H1 (cell line): ENCODE measurements at regions not wholly inside any gene's neighbourhood (a gene's known extent, or its start where the extent isn't known, plus 50 kb on each side); places are given as distances from the start of the nearest gene placed in this dataset.

Experiments used
- CTBP2 ChIP-seq: IDR thresholded peaks from 2 replicates; pipeline ENCODE4 v1.7.0; 2011; ENCODE audit warnings: borderline replicate concordance, mild to moderate bottlenecking, moderate library complexity, mixed read lengths, low read length; ENCODE audit not compliant: insufficient read depth, insufficient read length
- GABPA ChIP-seq: IDR thresholded peaks from 2 replicates; pipeline ENCODE4 v1.6.1; 2011; ENCODE audit warnings: mild to moderate bottlenecking, low read length, moderate library complexity, borderline replicate concordance; ENCODE audit not compliant: insufficient read depth
- GTF2F1 ChIP-seq: IDR thresholded peaks from 2 replicates; pipeline ENCODE4 v1.6.1; 2012; ENCODE audit warnings: low read depth, low read length, improper control_type of control experiment, borderline replicate concordance
- NANOG ChIP-seq: IDR thresholded peaks from 2 replicates; pipeline ENCODE4 v1.6.1; 2011; ENCODE audit warnings: low read length, low read depth, mild to moderate bottlenecking, inconsistent platforms; ENCODE audit not compliant: insufficient read depth, poor library complexity, severe bottlenecking
- RAD21 ChIP-seq, 2 experiments: IDR thresholded peaks in 1 of 2; conservative IDR thresholded peaks in 1 of 2; 2 replicates each; pipeline ENCODE4 v1.6.1; 2011; ENCODE audit warnings: low read depth in 2 of 2, low read length in 2 of 2, improper control_type of control experiment in 1 of 2, inconsistent platforms in 1 of 2, mild to moderate bottlenecking in 1 of 2, moderate library complexity in 1 of 2
- RBBP5 ChIP-seq: IDR thresholded peaks from 2 replicates; pipeline ENCODE4 v1.7.1; 2012; ENCODE audit warnings: low read depth, mild to moderate bottlenecking, inconsistent platforms, low read length, moderate library complexity, borderline replicate concordance
- SUZ12 ChIP-seq: fragments of 200-600 bp; sonication (generic); IDR thresholded peaks from 2 replicates; pipeline ENCODE4 v1.6.1; 2012; ENCODE audit warnings: mild to moderate bottlenecking, inconsistent platforms, low read length, moderate library complexity, mixed read lengths
- TF ChIP-seq, protein P1 (sequence below): fragments of 300-600 bp; sonication (generic); IDR thresholded peaks from 2 replicates; pipeline ENCODE4 v1.7.1; 2012; ENCODE audit warnings: low read length, moderate library complexity, mild to moderate bottlenecking, inconsistent platforms; ENCODE audit not compliant: insufficient replicate concordance

DNA sequence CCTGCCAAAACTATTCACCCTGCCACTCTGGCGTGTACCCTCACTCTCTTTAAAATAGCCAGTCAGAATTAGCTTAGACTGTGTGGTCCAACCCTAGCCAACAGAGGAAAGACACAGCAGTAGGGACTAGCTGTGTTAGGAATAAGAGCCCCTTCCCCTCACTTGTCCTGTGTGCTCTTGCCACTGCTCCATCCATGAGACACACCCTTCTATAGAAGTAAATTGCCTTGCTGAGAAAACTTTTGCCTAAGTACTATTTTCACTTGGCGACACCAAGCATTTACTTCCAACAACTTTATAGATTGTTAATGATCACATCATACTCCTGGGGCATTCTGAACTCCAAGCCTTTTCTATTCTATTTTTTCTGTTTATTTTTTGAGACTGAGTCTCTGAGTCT is 170.2 kb upstream of the TRIM24 start (continued):
- TF ChIP-seq, protein P1, sequence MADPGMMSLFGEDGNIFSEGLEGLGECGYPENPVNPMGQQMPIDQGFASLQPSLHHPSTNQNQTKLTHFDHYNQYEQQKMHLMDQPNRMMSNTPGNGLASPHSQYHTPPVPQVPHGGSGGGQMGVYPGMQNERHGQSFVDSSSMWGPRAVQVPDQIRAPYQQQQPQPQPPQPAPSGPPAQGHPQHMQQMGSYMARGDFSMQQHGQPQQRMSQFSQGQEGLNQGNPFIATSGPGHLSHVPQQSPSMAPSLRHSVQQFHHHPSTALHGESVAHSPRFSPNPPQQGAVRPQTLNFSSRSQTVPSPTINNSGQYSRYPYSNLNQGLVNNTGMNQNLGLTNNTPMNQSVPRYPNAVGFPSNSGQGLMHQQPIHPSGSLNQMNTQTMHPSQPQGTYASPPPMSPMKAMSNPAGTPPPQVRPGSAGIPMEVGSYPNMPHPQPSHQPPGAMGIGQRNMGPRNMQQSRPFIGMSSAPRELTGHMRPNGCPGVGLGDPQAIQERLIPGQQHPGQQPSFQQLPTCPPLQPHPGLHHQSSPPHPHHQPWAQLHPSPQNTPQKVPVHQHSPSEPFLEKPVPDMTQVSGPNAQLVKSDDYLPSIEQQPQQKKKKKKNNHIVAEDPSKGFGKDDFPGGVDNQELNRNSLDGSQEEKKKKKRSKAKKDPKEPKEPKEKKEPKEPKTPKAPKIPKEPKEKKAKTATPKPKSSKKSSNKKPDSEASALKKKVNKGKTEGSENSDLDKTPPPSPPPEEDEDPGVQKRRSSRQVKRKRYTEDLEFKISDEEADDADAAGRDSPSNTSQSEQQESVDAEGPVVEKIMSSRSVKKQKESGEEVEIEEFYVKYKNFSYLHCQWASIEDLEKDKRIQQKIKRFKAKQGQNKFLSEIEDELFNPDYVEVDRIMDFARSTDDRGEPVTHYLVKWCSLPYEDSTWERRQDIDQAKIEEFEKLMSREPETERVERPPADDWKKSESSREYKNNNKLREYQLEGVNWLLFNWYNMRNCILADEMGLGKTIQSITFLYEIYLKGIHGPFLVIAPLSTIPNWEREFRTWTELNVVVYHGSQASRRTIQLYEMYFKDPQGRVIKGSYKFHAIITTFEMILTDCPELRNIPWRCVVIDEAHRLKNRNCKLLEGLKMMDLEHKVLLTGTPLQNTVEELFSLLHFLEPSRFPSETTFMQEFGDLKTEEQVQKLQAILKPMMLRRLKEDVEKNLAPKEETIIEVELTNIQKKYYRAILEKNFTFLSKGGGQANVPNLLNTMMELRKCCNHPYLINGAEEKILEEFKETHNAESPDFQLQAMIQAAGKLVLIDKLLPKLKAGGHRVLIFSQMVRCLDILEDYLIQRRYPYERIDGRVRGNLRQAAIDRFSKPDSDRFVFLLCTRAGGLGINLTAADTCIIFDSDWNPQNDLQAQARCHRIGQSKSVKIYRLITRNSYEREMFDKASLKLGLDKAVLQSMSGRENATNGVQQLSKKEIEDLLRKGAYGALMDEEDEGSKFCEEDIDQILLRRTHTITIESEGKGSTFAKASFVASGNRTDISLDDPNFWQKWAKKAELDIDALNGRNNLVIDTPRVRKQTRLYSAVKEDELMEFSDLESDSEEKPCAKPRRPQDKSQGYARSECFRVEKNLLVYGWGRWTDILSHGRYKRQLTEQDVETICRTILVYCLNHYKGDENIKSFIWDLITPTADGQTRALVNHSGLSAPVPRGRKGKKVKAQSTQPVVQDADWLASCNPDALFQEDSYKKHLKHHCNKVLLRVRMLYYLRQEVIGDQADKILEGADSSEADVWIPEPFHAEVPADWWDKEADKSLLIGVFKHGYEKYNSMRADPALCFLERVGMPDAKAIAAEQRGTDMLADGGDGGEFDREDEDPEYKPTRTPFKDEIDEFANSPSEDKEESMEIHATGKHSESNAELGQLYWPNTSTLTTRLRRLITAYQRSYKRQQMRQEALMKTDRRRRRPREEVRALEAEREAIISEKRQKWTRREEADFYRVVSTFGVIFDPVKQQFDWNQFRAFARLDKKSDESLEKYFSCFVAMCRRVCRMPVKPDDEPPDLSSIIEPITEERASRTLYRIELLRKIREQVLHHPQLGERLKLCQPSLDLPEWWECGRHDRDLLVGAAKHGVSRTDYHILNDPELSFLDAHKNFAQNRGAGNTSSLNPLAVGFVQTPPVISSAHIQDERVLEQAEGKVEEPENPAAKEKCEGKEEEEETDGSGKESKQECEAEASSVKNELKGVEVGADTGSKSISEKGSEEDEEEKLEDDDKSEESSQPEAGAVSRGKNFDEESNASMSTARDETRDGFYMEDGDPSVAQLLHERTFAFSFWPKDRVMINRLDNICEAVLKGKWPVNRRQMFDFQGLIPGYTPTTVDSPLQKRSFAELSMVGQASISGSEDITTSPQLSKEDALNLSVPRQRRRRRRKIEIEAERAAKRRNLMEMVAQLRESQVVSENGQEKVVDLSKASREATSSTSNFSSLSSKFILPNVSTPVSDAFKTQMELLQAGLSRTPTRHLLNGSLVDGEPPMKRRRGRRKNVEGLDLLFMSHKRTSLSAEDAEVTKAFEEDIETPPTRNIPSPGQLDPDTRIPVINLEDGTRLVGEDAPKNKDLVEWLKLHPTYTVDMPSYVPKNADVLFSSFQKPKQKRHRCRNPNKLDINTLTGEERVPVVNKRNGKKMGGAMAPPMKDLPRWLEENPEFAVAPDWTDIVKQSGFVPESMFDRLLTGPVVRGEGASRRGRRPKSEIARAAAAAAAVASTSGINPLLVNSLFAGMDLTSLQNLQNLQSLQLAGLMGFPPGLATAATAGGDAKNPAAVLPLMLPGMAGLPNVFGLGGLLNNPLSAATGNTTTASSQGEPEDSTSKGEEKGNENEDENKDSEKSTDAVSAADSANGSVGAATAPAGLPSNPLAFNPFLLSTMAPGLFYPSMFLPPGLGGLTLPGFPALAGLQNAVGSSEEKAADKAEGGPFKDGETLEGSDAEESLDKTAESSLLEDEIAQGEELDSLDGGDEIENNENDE: no peak
- no peak for TF ChIP-seq RAD21 (IDR thresholded peaks at IDR 0.05 in 1 of 2, conservative IDR thresholded peaks at IDR 0.05 in 1 of 2; ENCODE audit: low read depth in 2 of 2, low read length in 2 of 2)
- TF ChIP-seq CTBP2: no peak
- TF ChIP-seq RBBP5: no peak
- no peak for TF ChIP-seq NANOG
- no peak for TF ChIP-seq GABPA
- TF ChIP-seq GTF2F1: no peak
- TF ChIP-seq SUZ12: no peak
